GM19193 (cell line): ENCODE measurements at regions not wholly inside any gene's neighbourhood (a gene's known extent, or its start where the extent isn't known, plus 50 kb on each side); places are given as distances from the start of the nearest gene placed in this dataset.

Experiments used
- POLR2A ChIP-seq: IDR thresholded peaks from 4 replicates; pipeline ENCODE4 v1.6.1; 2011; ENCODE audit not compliant: insufficient read depth, insufficient read length; ENCODE audit errors: extremely low read depth

DNA sequence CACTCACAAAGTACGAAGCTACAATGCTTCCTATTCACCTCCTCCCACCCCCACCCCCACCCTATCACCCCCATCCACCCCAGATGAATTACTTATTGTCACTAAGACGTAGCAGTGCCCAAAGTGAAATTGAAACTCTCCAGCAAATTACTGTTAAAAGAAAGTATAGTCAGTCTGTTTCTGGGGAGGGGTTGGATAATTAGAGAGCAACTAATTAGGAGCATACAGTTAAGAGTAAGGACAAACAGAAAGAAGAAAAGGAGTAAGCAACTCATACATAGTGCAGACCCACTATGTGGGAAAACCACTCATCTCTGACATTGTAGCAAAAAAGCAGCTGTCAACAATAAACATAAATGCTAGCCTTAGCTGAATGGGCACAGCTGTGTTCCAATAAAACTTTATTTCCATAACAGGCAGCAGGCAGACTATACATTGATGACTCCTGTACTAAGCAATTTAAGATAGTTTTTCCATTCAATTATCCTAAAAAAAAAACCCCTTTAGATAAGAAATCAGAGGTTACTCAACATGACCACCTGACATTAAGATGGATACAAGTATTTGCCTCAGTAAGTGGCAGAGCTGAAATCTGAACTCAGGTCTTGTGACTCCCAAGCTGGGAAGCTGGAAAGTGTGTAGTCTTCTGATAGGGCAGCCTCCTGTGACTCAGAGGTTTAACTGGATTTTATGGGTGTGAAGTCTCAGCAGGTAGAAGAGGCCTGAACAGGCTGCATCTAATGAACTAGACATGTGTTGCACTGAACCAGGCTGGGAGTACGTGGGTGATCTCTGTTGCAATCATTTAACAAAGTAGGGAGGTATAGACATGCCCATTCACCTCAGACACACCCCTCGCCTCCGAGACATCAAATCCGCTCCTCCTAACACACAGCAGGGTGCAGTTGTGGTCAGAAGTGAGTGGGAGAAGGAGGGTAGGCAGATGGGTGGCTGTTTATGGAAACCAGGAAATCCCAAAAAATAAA, 171.8 kb upstream of the KLF7 start:
- TF ChIP-seq POLR2A = no peak

DNA sequence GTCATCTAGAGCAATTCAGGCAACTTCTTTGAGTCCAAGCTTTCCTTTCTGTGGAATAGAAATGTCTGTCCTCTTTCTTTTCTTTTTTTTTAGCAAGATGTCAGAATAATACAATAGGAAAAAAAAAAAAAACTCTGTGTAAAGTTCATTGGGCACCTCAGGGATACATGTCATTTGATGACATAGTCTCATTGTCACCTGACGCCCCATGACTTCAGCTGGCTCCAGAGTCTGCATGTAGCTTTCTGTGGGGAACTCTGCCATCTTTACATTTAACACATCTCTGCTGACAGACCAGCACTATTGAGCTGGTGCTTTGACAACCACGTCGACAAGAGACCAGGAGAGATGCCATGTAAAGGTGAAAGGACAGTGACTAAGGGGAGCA, 172.5 kb upstream of the KLF7 start:
- TF ChIP-seq POLR2A = no peak

DNA sequence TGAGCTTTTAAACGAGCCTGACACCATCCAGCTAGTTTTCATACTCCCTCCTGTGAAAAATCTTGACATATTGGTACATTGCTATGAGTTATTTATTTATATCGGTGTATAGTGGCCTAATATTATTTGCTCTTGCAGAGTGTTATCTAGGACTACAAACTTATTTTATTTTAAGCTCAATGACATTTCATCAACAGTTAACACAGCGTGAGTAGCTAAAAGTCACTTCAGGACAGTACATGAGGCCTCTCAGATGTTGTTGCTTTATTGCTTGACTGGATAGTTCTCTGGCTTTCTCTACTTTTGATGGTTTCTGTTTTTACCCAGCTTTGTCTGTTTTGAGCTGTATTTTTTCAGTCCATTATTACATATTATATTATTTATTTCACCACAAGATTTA, 172.9 kb upstream of the KLF7 start:
- TF ChIP-seq POLR2A = no peak

DNA sequence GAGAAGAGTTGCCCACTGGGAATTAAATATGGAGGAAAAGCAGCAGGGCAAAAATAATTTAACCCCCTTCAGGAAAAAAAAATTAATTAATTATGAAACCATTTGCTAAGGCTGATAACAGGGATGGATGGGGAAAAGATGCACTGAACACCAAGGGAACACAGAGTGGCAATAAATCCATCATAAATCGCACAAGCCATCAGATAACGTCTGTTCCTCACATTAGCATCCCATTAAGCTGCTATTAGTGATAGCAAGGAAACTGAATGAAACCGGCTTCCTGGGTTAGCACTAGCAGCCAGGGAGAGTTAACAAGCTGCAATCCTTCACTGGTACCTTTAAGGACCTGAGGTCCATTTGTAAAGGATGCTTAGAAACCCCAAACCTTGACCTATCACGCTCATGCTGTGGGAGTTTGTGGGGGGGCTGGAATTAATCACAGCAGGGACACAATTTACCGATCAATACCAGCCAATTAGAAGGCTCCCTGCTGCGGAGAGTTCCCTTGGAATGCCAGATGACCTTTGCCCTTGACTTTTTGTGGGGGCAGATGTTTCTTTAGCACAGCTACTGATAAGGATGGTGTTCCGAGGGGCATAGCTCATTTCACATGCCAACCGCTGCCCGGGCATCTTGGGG, 175.5 kb upstream of the KLF7 start:
- no peak for TF ChIP-seq POLR2A

DNA sequence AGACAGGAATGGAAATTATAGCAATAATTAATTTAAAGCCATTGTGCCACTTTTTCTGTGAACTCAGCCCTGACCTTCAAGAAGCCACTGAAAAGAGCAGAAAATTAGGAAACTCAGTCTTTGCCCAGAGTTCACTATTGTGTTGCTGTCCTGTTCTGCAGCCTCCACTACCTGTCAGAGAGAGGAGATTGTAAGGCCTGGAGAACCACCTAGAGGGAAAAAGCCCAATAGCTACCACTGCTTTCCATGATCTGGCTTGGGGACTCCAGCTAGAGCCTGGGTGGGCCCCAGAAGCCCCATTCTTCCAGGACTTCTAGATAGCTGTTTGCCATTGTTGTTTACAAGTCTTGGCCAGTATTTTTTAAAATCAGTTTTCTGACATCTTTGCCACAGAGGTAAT, 176.1 kb upstream of the KLF7 start:
- no peak for TF ChIP-seq POLR2A

DNA sequence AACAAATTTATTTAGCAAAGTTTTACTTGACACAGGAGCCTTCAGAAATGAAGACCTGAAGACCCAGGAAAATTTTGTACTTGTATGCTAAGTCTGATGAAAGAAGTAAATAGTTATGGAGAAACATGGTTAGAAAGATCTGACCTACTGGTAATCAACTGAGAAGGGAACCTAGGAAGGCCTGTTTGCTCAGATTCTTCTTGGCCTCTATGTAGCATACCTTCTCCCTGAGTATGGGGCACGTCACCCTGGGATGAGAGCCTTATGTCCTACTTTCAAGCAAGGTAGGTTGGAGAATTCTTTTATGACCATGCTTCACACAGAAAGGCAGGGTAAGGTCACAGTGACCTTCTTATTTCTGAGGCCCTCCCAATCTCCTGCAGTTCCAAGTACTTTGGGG, 178.6 kb upstream of the CREB1 start:
- no peak for TF ChIP-seq POLR2A

DNA sequence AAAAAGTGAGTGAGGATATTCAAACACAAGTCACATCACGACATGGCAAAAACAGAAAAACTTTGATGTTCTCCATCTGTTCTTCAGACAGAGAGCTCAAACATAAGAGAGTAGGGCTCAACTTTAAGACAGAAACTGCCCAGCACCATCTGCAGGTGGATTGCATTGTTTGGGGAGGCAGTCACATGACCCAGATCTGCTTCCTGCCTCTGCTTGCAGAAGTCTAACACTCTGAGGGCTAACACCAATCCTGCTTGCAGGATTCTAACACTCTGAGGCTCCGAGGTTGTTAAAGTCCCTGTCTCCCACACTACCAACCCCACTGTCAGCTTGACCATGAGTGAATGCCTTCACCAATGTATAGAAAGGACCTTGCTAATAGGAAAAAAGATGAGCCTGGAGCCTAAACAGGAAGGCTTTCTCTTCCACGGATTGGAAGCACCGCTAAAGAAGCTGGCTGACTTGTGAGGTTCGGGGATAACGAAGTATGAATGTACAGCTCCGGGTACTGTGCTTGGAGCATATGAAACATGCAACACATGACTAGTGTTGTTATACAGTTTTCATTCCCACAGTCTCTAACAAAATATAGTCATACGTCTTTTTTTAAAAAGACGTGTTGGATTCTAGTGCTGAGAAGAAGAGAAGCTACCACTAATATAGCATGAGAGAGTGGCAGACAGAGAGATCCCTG, 176.6 kb upstream of the CREB1 start:
- no peak for TF ChIP-seq POLR2A

DNA sequence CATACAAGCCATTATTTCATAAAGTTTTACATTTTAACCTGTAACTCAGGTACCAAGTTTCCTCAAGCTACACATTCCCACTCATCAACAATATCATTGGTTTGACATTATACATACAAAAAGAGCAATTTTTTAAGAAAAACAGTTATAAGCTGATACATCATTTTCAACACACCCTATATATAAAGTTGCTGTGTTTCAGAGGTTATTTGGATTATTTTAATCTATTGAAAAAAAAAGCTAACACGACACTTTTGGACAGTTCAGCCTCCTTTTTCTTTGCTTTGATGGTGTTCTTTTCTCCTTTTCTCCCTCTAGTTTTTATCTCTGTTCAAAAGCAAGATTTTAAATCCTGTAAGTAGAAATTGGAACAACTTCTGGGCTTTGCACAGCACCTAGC, 175.9 kb upstream of the CREB1 start:
- no peak for TF ChIP-seq POLR2A

DNA sequence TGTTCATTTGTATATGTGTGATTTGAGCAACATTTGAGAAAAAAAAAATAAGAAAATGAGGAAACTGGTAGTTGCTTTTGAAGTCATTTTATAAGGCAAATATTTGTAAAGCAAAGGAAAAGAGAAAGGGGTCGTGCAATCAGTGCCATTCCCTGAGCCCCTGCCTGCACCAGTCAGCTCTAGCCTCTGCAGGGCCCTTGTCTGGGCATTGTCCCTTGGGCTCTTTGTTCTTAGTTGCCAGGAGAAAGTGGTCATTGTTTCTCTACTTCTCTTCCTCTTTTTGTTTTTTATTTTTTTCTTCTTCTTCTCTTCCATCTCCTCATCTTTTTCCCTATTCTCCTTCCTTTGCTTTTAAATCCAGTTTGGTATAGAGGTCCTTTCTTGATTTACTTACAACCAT, 175.3 kb upstream of the CREB1 start:
- TF ChIP-seq POLR2A = no peak

DNA sequence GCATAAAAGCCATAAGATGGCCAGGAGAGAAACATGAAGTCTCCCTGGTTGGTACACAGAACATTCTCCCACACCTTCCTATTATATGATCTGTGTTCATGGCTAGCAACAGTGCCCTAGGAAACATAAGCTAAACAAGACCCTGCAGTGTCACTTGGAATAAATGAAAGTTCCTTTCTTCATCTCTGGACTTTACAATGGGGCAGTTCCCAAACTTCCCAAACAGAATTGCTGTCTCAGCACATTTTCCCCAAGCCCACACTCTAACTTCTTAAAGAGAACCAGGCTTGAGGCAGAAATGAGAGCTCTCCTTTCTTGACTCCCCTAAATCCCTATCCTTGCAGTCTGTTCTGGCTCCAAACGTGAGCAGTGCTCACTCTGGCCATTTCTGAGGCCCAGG, 173.2 kb upstream of the CREB1 start:
- no peak for TF ChIP-seq POLR2A

DNA sequence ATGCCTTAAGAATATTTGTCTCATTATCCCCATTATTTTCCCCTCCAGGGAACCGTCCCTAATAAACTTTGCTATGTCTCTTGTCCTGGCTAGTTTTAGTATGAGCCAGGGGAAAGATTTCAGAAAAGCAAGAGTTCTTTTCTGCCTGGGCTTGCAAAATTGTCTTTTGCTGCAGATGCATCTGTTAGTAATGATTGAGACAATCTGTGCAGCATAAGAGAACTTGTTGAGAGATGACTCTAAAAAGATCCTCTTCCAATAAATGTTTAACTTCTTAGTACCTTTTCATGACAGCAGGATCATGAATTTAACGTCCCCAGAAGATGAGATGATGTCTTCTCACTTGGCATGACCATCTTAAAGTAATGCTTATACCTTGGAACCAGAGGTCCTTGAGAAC, 172.5 kb upstream of the CREB1 start:
- TF ChIP-seq POLR2A = no peak

DNA sequence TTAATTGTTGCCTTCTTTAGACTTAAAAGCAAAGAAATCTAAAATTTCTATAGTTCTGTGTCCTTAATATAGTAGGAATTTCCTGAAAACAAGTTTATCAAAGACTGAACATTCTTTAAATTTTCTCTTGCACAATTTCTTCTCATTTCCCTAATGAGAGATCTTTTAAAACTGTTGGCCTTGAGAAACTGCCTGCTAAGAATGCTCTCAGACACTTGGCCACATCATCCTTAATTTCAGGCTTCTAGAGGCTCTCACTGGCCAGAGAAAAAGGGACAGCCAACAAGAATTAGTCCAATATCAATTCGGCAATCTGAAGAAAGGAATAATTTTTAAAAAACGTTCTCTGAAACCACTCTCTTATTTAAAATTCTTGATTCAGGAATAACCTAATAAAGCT, 167.0 kb upstream of the CREB1 start:
- no peak for TF ChIP-seq POLR2A

DNA sequence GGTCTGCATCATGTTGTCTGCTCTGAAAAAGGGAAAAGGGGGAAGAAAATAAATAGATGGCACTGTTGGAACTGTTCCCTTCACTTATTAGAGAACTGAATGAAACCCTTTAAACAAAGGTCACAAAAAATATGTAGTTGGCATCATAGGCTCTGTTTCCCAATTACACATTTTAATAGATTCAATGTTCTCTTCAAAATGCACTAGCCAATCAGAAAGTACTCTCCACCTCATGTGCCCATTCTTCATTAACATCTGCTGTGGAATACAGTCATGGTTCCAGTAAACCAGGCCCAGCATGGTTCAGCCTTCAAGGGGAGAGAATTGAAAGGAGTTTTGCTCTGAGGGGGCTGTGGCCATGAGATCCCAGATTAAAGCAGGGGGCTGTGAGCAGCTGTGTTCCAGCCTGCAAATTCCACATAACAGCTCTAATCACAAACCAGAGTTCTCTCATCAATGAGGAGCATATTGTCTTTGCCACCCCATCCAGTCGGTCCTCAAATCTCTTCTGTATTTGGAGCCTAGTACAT, 165.9 kb upstream of the CREB1 start:
- TF ChIP-seq POLR2A = no peak

DNA sequence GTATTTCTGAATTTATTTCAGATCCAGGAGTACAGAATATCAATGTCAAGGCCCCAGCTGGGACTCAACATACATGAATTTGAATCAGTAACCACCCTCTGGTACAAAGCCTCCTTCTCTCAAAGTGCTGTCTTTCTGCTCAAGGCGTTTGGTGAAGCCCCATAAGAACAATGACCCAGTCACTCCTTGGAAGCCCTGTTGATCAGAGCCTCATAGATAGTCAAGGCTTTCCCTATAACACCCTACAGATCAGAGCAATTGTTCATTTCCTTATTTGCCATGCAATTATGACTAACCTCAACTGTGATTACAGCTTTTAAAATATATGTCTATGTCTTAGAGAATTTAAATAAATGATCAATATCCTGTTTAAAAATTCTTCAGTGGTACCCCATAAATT, 159.1 kb upstream of the CREB1 start:
- no peak for TF ChIP-seq POLR2A

DNA sequence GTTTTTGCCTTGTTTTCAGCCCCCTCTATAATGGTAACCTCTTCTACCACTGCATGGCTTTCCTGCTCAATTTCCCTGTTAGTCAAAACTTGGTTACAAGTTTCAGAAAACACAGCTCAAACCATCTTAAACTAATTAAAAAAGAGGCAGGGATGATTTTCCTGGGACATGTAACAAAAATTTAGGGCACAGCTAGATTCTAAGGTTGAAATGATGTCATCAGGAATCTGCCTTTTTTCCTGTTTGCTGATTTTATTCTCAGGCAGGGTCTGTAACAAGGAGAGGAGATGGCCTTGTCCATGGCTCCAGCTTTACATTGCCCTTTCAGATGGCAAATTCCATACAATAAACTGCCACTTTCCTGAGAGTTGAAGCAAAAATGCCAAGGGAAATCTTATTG, 157.9 kb upstream of the CREB1 start:
- no peak for TF ChIP-seq POLR2A

DNA sequence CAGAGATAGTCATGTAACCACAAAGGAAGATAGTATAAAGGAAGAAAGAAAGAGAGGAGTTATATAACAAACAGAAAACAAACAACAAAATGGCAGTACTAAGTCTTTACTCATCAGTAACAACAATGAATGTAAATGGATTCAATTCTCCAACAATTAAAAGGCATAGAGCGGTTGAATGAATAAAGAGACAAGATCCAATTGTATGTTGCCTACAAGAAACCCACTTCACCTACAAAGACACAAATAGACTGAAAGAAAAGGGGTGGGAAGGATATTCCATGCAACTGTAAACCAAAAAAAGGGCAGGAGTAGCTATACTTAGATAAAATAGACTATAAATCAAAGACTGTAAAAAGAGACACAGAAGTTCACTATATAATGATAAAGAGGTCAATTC, 157.3 kb upstream of the CREB1 start:
- no peak for TF ChIP-seq POLR2A

DNA sequence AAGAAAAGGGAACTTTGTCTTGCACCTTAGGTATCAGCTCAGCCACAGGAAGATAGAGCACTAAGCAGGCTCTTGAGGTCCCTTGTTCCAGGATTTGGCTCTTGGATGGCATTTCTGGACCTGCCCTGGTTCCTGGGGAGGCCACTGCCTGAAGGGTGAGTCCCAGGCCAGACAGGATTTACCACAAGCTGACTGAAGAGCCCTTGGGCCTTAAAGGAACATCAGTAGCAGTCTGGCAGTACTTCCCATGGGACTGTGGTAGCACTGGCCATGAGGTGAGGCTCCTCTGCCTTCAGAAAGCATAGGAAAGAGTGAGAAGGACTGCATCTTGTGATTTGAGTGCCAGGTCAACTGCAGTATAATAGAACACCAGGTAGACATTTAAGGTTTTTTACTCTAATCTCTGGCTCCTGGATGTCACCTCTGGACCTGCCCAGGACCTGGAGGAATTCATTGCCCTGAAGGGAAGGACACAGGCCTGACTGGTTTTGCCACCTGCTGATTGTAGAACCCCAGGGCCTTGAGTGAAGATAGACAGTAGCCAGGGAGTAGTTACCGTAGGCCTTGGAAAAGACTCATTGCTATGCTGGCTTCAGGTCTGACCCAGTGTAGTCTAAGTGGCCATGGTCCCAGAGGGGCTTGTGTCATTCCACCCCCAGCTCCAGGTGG, 154.4 kb upstream of the CREB1 start:
- no peak for TF ChIP-seq POLR2A
